ENCODE measurements at regions not wholly inside any gene's neighbourhood (a gene's known extent, or its start where the extent isn't known, plus 50 kb on each side); places are given as distances from the start of the nearest gene placed in this dataset.

- H3K4me1 ChIP-seq = no peaks in the 10 kb centered on the region
- no peak overlapping the region for H3K4me3 ChIP-seq
- H3K27ac ChIP-seq = no peak overlapping the region
- H3K9me3 ChIP-seq = no peaks in the 10 kb centered on the region
- no peak overlapping the region for H3K9ac ChIP-seq (ENCODE audit: low read depth in 2 of 2, low read length in 2 of 2)
- H3K27me3 ChIP-seq = no peaks in the 10 kb centered on the region
- no peaks in the 10 kb centered on the region for H3K36me3 ChIP-seq
- no peak for DNase-seq
- intact Hi-C loops (cut with DNase I) = no loop called here
- TF ChIP-seq CTCF (IDR thresholded peaks at IDR 0.05) = no peak
Observed at GRCh38 chr5:114644576-114644975, 282.7 kb downstream of the KCNN2 start.

- H3K27me3 ChIP-seq = no peaks in the 10 kb centered on the region
- TF ChIP-seq CTCF (IDR thresholded peaks at IDR 0.05) = no peak
- no peaks in the 10 kb centered on the region for H3K9me3 ChIP-seq
- H3K9ac ChIP-seq (ENCODE audit: low read depth in 2 of 2, low read length in 2 of 2) = no peak overlapping the region
- DNase-seq = no peak
- no peak overlapping the region for H3K4me3 ChIP-seq
- H3K4me1 ChIP-seq = no peaks in the 10 kb centered on the region
- no peaks in the 10 kb centered on the region for H3K36me3 ChIP-seq
- no peak overlapping the region for H3K27ac ChIP-seq
- intact Hi-C loops (cut with DNase I) = no loop called here
Observed at GRCh38 chr5:114636271-114636670, 274.4 kb downstream of the KCNN2 start.

GRCh38 chr5:114634967-114635901 is 273.4 kb downstream of the KCNN2 start:
- H3K27me3 ChIP-seq = no peaks in the 10 kb centered on the region
- no peak overlapping the region for H3K27ac ChIP-seq
- no peaks in the 10 kb centered on the region for H3K36me3 ChIP-seq
- TF ChIP-seq CTCF (IDR thresholded peaks at IDR 0.05) = no peak
- no peak for DNase-seq
- no peaks in the 10 kb centered on the region for H3K9me3 ChIP-seq
- H3K4me3 ChIP-seq = no peak overlapping the region
- H3K9ac ChIP-seq (ENCODE audit: low read depth in 2 of 2, low read length in 2 of 2) = no peak overlapping the region
- no peaks in the 10 kb centered on the region for H3K4me1 ChIP-seq
- intact Hi-C loops (cut with DNase I) = no loop called here

GRCh38 chr5:114634517-114634916 is 272.6 kb downstream of the KCNN2 start:
- no peak for TF ChIP-seq CTCF (IDR thresholded peaks at IDR 0.05)
- no peak for DNase-seq
- intact Hi-C loops (cut with DNase I) = no loop called here
- Histone ChIP-seq H3K4me1 (no peaks in the 10 kb centered on the region), H3K27ac (no peak overlapping the region), H3K27me3 (no peaks in the 10 kb centered on the region), H3K4me3 (no peak overlapping the region), H3K9ac (ENCODE audit: low read depth in 2 of 2, low read length in 2 of 2) (no peak overlapping the region), H3K36me3 (no peaks in the 10 kb centered on the region), H3K9me3 (no peaks in the 10 kb centered on the region)

- Histone ChIP-seq H3K4me3 (no peak overlapping the region), H3K4me1 (no peaks in the 10 kb centered on the region), H3K27ac (no peak overlapping the region), H3K9ac (ENCODE audit: low read depth in 2 of 2, low read length in 2 of 2) (no peak overlapping the region), H3K9me3 (no peaks in the 10 kb centered on the region), H3K36me3 (no peaks in the 10 kb centered on the region), H3K27me3 (no peaks in the 10 kb centered on the region)
- intact Hi-C loops (cut with DNase I) = no loop called here
- DNase-seq = no peak
- TF ChIP-seq CTCF (IDR thresholded peaks at IDR 0.05) = no peak
Observed at GRCh38 chr5:114612406-114612805, 250.5 kb downstream of the KCNN2 start.

Measured in colonic mucosa (tissue), 4 donors.